Activated naive CD8-positive, alpha-beta T cell (primary cell): ENCODE measurements at regions not wholly inside any gene's neighbourhood (a gene's known extent, or its start where the extent isn't known, plus 50 kb on each side); places are given as distances from the start of the nearest gene placed in this dataset.
"Not testable (repeated sequence)": the region's sequence is repeated elsewhere in the genome, so short reads cannot be mapped to it uniquely, and the experiment has no call there.

Experiments used
- H3K27ac Mint-ChIP-seq: one replicate; pipeline ENCODE4 v1.8.0; 2021; ENCODE audit warnings: mixed read lengths
- H3K27me3 Mint-ChIP-seq: one replicate; pipeline ENCODE4 v1.8.0; 2021; ENCODE audit warnings: mixed read lengths
- H3K36me3 Mint-ChIP-seq: one replicate; pipeline ENCODE4 v1.8.0; 2021; ENCODE audit warnings: mixed read lengths
- H3K4me1 Mint-ChIP-seq: one replicate; pipeline ENCODE4 v1.8.0; 2021; ENCODE audit warnings: low read depth, mixed read lengths
- H3K4me3 Mint-ChIP-seq: one replicate; pipeline ENCODE4 v1.8.0; 2021; ENCODE audit warnings: mild to moderate bottlenecking, mixed read lengths
- H3K9me3 Mint-ChIP-seq: one replicate; pipeline ENCODE4 v1.8.0; 2021; ENCODE audit warnings: low read depth, mixed read lengths

DNA sequence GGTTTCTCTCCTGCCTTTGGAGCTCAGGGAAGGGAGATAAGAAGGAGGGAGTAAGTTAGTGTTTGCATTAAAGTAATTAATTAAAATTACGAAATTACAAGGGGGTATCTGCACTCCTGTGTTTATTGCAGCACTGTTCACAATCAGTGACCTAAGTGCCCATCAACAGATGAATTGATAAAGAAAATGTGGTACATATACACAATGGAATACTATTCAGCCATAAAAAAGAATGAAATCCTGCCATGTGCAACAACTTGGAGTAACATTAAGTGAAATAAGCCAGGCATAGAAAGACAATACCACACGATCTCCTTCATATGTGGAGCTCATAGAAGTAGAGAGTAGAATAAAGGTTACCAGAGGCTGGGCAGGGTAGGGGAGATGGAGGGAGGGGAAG is 202.0 kb downstream of the SHQ1 start:
- H3K27ac Mint-ChIP-seq = no peak overlapping the region
- H3K27me3 Mint-ChIP-seq = no peaks in the 10 kb centered on the region
- H3K36me3 Mint-ChIP-seq = no peaks in the 10 kb centered on the region
- no peaks in the 10 kb centered on the region for H3K4me1 Mint-ChIP-seq
- peaks cover 3% of the 10 kb centered on the region for H3K9me3 Mint-ChIP-seq
- no peak overlapping the region for H3K4me3 Mint-ChIP-seq

DNA sequence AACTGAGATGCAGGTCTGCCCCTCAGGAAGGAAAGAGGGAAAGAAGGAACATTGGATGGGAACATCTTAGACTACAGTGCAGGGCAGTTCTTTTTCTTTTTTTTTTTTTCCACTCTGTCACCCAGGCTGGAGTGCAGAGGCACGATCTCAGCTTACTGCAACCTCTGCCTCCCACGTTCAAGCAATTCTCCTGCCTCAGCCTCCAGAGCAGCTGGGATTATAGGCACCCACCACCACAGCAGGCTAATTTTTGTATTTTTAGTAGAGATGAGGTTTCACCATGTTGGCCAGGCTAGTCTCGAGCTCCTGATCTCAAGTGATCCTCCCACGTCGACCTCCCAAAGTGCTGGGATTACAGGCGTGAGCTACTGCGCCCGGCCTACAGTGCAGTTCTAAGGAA is 204.6 kb downstream of the SHQ1 start:
- not testable (repeated sequence) for H3K27ac Mint-ChIP-seq, H3K4me1 Mint-ChIP-seq, H3K36me3 Mint-ChIP-seq, H3K27me3 Mint-ChIP-seq, H3K4me3 Mint-ChIP-seq, H3K9me3 Mint-ChIP-seq

DNA sequence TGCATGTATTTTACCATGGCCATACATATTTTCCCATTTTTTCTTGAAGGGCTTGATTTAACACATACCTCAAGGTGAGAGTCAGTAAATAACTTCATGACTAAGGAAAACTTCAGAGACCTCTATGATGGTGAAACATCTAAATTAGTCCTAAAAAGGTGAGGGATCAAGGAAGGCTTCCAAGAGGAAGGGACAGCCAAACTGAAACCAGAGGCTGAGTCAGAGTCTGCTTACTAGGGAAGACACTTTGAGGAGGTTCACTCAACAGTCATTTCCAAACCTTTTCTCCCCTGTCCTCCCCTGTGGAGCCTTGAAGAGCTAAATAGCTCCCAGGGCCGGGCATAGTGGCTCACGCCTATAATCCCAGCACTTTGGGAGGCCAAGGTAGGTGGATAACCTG is 206.6 kb downstream of the SHQ1 start:
- Mint-ChIP-seq H3K4me1 (peaks cover 4% of the 10 kb centered on the region), H3K36me3 (peaks cover 2% of the 10 kb centered on the region), H3K4me3 (no peak overlapping the region), H3K27ac (no peak overlapping the region), H3K9me3 (peaks cover 3% of the 10 kb centered on the region), H3K27me3 (peaks cover 3% of the 10 kb centered on the region)

DNA sequence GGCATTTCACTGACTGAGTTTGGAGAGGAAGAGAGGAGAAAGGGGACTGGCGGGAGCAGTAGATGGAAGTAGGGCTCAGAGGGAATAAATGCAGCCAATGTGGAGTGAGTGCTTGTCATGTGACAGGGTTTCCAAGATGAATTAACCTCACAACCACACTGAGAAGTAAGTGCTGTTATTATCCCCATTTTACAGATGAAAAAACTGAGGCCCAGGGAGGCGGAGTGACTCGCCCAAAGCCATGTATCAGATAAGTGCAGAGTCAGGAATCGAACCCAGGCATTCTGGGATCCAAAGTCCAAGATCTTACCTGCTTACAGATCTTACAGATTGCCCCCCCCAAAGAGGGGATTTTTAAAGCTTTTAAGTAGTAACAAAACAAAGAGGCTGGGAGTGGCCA is 207.2 kb downstream of the SHQ1 start:
- peaks cover 4% of the 10 kb centered on the region for H3K4me1 Mint-ChIP-seq
- peaks cover 3% of the 10 kb centered on the region for H3K27me3 Mint-ChIP-seq
- H3K4me3 Mint-ChIP-seq = no peak overlapping the region
- H3K36me3 Mint-ChIP-seq = peaks cover 2% of the 10 kb centered on the region
- no peak overlapping the region for H3K27ac Mint-ChIP-seq
- H3K9me3 Mint-ChIP-seq = no peaks in the 10 kb centered on the region

DNA sequence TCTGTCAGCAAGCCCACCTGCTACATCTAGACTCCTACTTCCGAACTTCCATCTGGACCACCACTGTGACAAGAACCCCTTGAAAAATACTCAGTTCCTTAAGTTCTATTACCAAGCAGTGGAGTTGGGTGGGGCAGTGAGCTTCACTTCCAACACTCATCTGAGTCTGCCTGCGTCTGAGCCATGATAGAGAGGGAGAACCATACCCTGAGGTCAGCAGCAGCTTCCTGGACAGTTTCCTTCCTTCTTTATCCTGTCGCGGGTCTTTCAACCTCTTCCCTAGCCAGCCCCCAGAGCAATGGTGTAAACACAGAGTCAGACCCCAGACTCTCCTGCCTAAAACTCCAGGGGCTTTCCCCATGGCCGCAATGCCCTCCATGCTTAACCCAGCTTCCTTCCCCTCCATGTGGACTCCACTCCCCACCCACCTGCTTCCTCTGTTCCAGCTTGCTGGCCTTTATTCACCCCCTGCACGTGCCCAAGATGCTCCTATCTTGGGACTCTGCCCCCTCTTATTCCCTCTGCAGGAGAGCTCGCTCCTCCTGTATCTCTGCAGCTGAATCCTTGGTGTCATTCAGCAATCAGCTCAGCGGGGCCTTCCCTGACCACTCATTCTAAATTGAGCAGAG is 211.2 kb downstream of the SHQ1 start:
- Mint-ChIP-seq H3K36me3 (peaks cover 6% of the 10 kb centered on the region), H3K27me3 (peaks cover 3% of the 10 kb centered on the region), H3K27ac (no peak overlapping the region), H3K4me1 (peaks cover 18% of the 10 kb centered on the region), H3K9me3 (no peaks in the 10 kb centered on the region), H3K4me3 (no peak overlapping the region)

DNA sequence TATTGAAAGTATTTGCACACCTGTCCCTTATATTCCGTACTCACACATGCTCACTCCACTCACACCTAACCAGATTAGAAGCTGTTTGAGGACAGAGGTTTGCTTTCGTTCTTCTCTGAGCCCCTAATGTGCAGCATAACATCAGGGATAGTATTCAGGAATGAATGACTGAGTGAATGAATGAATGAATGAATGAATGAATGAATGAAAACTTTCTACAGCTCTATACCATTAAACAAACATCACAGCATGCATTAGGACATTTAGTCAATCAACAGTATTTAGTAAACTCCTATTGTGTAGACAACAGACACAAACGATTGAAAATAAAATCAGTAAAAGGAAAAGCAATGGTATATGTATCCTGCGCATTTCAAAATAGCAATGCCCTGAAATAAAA is 212.7 kb downstream of the SHQ1 start:
- H3K27me3 Mint-ChIP-seq = peaks cover 2% of the 10 kb centered on the region
- H3K9me3 Mint-ChIP-seq = no peaks in the 10 kb centered on the region
- H3K27ac Mint-ChIP-seq = peak overlapping the region; percentile 64
- peaks cover 18% of the 10 kb centered on the region for H3K4me1 Mint-ChIP-seq
- H3K4me3 Mint-ChIP-seq = no peak overlapping the region
- peaks cover 6% of the 10 kb centered on the region for H3K36me3 Mint-ChIP-seq

DNA sequence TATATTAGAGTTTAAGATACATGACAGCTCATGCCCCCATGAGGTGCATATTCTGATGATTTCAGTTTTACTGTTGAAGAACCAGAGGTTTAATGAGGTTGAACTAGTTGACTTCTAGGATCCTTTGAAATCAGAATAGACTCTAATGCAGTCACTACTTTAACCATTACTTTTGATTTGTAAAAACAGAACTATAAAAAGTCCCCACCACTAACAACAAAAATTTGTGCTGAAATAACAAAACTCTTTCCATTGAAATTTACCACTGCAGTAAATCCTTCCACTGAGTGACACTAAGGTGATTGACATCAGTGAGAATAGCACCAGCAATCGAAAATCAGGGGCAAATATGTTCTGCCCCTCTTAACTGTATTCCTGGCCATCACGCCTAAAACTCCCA is 214.1 kb downstream of the SHQ1 start:
- Mint-ChIP-seq H3K27me3 (peaks cover 2% of the 10 kb centered on the region), H3K4me3 (no peak overlapping the region), H3K4me1 (peaks cover 20% of the 10 kb centered on the region), H3K9me3 (no peaks in the 10 kb centered on the region), H3K27ac (peak overlapping the region; percentile 29), H3K36me3 (peaks cover 6% of the 10 kb centered on the region)

DNA sequence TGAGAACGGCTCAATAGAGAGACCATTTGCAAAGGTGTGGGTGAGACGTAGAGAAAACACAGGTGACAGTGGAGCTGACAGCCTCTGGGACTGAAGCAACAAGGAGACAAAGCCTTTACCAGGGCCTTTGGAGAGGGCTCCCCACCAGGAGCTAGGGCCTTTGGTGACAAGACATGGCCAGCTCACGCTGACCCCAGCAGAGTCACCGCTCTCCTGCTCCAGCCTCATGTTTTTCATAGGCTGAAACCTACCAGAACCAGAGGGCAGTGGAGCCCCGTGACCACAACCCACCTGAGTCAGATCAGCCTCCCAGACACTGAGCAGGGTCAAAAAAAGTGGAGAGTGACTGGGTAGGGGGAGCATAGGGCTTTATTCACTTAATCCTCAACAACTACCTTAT is 214.7 kb downstream of the SHQ1 start:
- H3K27me3 Mint-ChIP-seq = peaks cover 2% of the 10 kb centered on the region
- no peak overlapping the region for H3K27ac Mint-ChIP-seq
- no peak overlapping the region for H3K4me3 Mint-ChIP-seq
- H3K4me1 Mint-ChIP-seq = peaks cover 26% of the 10 kb centered on the region
- no peaks in the 10 kb centered on the region for H3K9me3 Mint-ChIP-seq
- H3K36me3 Mint-ChIP-seq = peaks cover 6% of the 10 kb centered on the region

DNA sequence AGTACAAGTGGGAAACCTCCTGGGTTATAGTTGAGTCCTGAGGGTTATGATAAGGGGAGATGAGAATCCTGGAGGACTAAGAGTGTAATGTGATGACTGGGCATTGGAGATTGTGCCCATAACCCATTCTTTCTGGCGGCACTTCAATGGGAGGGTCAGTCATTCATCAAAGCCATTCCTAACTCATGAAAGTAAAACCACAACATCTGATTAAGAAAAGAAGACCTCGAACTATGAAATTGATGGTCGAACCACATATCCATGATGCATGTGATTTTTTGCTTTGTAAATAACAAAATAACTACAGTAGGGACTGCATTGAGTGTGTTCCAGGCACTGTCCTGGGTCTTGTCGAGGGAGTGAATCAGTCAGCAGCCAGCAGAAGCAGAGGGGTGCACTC is 215.1 kb downstream of the SHQ1 start:
- Mint-ChIP-seq H3K27ac (no peak overlapping the region), H3K36me3 (peaks cover 6% of the 10 kb centered on the region), H3K4me1 (peaks cover 28% of the 10 kb centered on the region), H3K27me3 (peaks cover under 1% of the 10 kb centered on the region), H3K4me3 (no peak overlapping the region), H3K9me3 (no peaks in the 10 kb centered on the region)

DNA sequence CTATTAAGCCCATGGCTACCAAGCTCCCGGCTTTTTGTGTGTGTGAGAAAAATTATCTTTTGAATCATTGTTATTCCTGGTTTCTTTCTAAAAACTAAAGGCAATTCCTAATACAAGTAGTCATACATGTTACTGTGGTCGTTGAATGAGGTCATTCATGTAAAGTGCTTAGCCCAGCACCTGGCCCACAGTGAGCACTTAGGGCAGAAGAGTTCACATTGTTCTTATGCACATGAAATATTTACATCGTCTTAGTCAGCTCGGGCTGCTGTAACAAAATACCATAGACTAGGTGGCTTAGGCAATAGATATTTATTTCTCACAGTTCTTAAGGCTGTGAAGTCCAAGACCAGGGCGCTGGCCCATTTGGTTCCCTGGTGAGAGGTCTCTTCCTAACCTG is 216.1 kb downstream of the SHQ1 start:
- H3K4me1 Mint-ChIP-seq = peaks cover 34% of the 10 kb centered on the region
- no peaks in the 10 kb centered on the region for H3K27me3 Mint-ChIP-seq
- H3K4me3 Mint-ChIP-seq = no peak overlapping the region
- H3K9me3 Mint-ChIP-seq = no peaks in the 10 kb centered on the region
- H3K27ac Mint-ChIP-seq = no peak overlapping the region
- H3K36me3 Mint-ChIP-seq = peaks cover 6% of the 10 kb centered on the region

DNA sequence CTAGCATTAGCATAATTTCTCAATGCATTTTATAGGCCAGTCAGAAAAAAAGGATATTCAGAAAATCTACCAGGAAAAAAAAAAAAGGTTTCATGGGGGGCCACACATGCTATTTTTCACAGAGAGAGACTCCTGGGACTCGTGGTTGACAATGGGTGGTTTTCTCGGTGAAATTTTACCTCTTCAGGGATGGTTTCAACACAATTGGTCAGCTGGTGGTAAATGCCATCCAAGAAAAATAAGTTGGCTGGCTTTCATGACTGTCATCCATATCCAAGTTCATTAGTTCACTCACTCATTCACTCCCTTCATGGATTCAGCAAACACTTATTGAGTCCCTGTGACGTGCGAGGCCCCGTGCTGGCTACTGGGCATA is 217.3 kb downstream of the SHQ1 start:
- Mint-ChIP-seq H3K9me3 (no peaks in the 10 kb centered on the region), H3K27ac (no peak overlapping the region), H3K27me3 (no peaks in the 10 kb centered on the region), H3K36me3 (peaks cover 4% of the 10 kb centered on the region), H3K4me1 (peaks cover 34% of the 10 kb centered on the region), H3K4me3 (no peak overlapping the region)

DNA sequence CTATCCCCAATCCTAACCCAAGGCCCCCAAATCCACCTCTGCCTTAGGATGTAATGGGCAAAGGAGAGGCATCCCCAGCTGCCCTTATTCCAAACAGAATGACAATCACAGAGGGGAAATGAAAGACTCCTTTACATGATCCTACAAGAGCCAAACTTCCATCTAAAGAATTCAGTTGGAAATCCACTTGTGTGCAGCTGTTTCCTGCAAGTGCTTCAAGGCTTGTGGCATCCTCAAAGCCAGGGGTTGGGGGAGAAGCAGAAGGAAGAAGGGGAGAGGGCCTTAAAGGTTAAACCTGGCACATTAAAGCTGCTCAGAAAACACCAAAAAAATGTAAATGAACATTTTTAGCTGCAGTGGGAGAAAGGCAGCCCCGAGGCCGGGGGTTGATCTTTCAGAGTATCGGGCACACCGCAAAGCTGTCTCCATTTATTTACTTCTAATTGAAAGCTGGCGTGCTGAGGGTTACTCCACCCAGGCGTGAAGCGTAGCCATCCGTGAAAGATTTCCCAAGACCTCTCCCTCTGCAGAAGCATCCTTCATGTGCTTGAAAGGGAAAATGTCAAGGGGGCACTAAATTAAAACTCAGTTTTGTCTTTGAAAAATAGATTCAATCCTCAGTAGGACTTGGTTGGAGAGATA is 217.8 kb downstream of the SHQ1 start:
- Mint-ChIP-seq H3K36me3 (peaks cover 2% of the 10 kb centered on the region), H3K9me3 (no peaks in the 10 kb centered on the region), H3K27me3 (no peaks in the 10 kb centered on the region), H3K27ac (peak overlapping the region; percentile 50), H3K4me3 (no peak overlapping the region), H3K4me1 (peaks cover 36% of the 10 kb centered on the region)

DNA sequence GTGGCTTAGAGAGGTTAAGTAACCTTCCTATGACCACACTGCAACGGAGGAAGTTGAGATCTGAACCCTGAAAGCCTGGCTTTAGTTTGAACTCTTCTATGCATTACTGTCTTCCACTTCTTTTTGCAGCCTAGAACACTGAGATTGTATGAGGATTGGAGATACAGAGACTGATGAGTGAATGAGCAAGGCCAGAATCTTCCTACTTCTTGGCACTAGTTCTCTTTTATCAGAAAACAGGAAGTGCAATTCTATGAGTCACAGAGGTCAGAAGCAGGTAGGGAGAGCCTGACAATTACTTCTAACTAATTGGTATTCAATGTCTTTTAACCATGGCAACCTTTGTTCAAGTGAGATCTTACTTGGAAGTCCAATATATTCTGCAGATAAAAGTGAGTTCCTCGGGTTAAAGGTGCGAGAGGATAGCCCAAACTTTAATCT is 219.0 kb downstream of the SHQ1 start:
- no peaks in the 10 kb centered on the region for H3K27me3 Mint-ChIP-seq
- H3K36me3 Mint-ChIP-seq = no peaks in the 10 kb centered on the region
- H3K4me1 Mint-ChIP-seq = peaks cover 25% of the 10 kb centered on the region
- no peaks in the 10 kb centered on the region for H3K9me3 Mint-ChIP-seq
- H3K4me3 Mint-ChIP-seq = peak overlapping the region; percentile 1
- H3K27ac Mint-ChIP-seq = peak overlapping the region; percentile 41

DNA sequence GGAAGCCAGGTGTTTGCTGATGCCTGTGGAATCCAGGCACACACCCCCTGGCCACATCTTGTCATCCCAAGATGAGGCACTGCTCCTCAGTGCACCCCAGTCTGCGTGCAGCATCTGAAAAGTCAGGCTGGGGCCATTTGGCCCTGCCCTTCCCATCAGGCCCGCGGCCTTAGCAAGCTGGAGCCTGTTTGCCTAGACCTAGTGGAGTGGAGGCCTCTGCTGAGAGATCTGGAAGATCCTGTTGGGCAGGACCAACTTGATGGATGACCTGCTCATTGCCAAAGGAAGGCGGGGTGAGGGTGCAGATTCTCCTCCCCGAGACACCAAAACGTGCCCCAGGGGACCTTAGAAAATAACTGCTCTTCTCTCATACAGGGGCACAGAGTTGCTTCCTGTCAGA is 220.2 kb downstream of the SHQ1 start:
- H3K9me3 Mint-ChIP-seq = no peaks in the 10 kb centered on the region
- no peak overlapping the region for H3K4me3 Mint-ChIP-seq
- no peak overlapping the region for H3K27ac Mint-ChIP-seq
- H3K36me3 Mint-ChIP-seq = no peaks in the 10 kb centered on the region
- peaks cover 22% of the 10 kb centered on the region for H3K4me1 Mint-ChIP-seq
- no peaks in the 10 kb centered on the region for H3K27me3 Mint-ChIP-seq

DNA sequence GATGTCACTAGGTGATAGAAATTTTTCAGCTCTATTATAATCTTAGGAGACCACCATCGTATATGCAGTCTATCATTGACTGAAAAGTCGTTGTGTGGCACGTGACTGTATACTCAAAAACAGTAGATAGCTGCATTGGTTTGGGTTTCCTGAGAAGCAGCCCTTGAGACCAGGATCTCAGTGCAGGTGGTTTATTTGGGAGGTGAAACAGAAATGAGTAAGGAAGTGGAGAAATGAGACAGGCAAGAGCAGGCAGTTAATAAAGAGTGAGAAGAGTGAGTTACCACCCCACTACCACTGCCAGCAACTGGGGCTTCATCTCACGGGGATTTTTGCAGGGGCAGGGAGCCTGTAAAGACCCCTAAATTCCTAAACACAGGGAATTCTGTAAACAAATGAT is 221.0 kb downstream of the SHQ1 start:
- H3K9me3 Mint-ChIP-seq = no peaks in the 10 kb centered on the region
- no peak overlapping the region for H3K4me3 Mint-ChIP-seq
- H3K4me1 Mint-ChIP-seq = peaks cover 22% of the 10 kb centered on the region
- no peaks in the 10 kb centered on the region for H3K27me3 Mint-ChIP-seq
- H3K36me3 Mint-ChIP-seq = peaks cover 3% of the 10 kb centered on the region
- peak overlapping the region; percentile 50 for H3K27ac Mint-ChIP-seq
